ENCODE measurements at regions not wholly inside any gene's neighbourhood (a gene's known extent, or its start where the extent isn't known, plus 50 kb on each side); places are given as distances from the start of the nearest gene placed in this dataset.

- TF ChIP-seq GLIS2 (tag by site-specific recombination; IDR thresholded peaks at IDR 0.05) (no peak), ZSCAN5A (tag by site-specific recombination; IDR thresholded peaks at IDR 0.05) (no peak), ZSCAN16 (tag by site-specific recombination; IDR thresholded peaks at IDR 0.05) (no peak), ZNF280D (tag by site-specific recombination; IDR thresholded peaks at IDR 0.05) (no peak), ZBTB10 (tag by site-specific recombination; IDR thresholded peaks at IDR 0.05) (no peak), YY1 (tag by site-specific recombination; IDR thresholded peaks at IDR 0.05) (no peak), CTCF (tag by site-specific recombination; IDR thresholded peaks at IDR 0.05) (no peak), PRDM2 (tag by site-specific recombination; IDR thresholded peaks at IDR 0.05; ENCODE audit: borderline replicate concordance) (no peak), ZNF292 (tag by site-specific recombination; IDR thresholded peaks at IDR 0.05; ENCODE audit: borderline replicate concordance, low read depth) (no peak), ZNF18 (tag by site-specific recombination; IDR thresholded peaks at IDR 0.05) (no peak), ZNF600 (tag by site-specific recombination; IDR thresholded peaks at IDR 0.05) (no peak), ZNF37A (tag by site-specific recombination; IDR thresholded peaks at IDR 0.05) (no peak)
Measured at GRCh38 chr4:37040816-37041215, 203.7 kb upstream of the NWD2 start.

Measured in HEK293 (cell line).